D341Med (cell line): ENCODE measurements at regions not wholly inside any gene's neighbourhood (a gene's known extent, or its start where the extent isn't known, plus 50 kb on each side); places are given as distances from the start of the nearest gene placed in this dataset.
"Not testable (repeated sequence)": the region's sequence is repeated elsewhere in the genome, so short reads cannot be mapped to it uniquely, and the experiment has no call there.

Source experiments
- DNase-seq: peaks from one replicate; pipeline ENCODE4 v3.0.0; 2012; ENCODE audit warnings: low spot score

GRCh38 chr14:84085493-84085892, 1444.5 kb upstream of the FLRT2 start:
- DNase-seq: no peak

GRCh38 chr14:84086714-84087113, 1443.2 kb upstream of the FLRT2 start:
- no peak for DNase-seq

GRCh38 chr14:84087986-84088531, 1441.9 kb upstream of the FLRT2 start:
- no peak for DNase-seq

DNA sequence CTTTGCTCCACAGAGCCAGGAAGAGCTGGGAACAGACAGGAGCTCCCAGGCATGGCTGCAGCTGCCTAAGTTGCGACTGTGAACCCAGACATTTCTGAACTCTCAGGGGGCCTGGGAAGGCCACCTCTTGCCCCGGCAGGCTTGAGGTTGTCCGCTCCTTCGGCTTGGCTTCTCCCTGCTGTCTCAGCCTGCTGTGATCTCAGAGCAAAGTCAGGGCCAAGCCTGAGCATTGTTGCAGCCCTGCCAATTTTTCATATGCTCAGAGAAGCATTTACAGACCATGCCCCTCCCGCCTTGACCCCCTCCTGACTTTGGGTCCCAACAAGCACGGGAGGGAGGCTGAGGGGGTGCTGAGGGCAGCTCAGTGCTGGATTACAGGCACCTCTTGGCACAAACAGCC, 1439.1 kb upstream of the FLRT2 start:
- no peak for DNase-seq

DNA sequence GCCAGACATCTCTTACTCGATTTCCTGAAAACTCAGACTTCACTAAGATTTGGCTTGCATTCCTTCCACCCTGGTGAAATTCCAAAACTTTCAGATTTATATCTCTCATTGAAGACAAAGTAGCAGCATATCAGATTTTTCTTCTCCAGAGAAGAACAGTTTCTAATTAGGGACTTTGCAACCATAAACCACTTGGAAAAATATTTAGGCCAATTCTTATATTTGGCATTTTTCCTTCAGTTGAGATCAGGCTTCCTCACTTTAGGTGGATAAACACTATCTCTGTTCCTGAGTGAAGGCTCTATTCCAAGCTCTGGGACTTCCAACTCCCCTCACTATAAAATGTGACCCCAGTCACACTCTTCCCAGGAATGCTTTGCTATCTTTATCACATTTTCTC, 1434.3 kb upstream of the FLRT2 start:
- no peak for DNase-seq

DNA sequence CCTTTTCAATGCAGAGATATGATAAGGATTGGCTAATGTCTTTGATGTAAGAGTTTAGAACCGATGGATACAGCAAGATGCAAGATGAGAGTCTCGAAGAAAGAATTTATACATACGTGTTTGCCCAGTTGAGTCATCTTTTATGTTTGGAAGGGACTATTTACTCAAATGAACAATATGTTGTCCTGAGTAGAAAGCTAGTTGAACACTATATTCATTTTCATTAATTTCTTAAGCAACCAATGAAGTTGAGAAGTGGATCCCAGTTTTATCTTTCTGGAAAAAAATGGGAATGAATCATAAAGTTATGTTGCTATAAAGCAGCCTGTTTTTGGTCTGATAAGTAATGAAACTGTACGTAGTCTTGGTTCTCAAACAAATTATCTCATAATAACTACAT, 1431.7 kb upstream of the FLRT2 start:
- DNase-seq: no peak

DNA sequence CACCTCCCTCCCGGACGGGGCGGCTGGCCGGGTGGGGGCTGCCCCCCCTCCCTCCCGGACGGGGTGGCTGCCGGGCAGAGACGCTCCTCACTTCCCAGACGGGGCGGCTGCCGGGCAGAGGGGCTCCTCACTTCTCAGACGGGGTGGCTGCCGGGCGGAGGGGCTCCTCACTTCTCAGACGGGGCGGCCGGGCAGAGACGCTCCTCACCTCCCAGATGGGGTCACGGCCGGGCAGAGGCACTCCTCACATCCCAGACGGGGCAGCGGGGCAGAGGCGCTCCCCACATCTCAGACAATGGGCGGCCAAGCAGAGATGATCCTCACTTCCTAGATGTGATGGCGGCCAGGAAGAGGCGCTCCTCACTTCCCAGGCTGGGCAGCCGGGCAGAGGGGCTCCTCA, 1430.4 kb upstream of the FLRT2 start:
- DNase-seq: not testable (repeated sequence)

DNA sequence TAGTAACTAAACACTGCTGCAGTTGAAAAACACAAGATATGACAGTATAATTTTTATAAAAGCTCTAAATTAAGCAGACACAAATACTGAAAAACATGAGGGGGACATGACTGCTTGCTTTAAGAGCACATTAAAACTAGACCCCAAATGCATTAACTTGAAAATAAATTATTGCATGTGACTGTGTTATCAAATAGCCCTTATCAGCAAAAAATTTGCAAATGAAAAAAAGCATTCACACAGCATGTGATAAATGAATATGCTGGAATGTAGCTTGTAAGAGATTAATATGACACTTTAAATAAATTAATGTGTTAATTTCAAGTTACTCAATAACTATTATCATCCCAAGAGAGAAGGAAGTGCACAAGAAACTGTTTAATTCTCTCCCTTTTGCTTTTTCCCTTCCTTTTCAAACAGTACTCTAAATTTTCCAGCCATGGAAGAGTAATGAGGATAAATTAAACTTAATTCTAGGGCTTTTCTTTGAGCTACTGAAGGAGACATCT, 1422.1 kb upstream of the FLRT2 start:
- DNase-seq: no peak

DNA sequence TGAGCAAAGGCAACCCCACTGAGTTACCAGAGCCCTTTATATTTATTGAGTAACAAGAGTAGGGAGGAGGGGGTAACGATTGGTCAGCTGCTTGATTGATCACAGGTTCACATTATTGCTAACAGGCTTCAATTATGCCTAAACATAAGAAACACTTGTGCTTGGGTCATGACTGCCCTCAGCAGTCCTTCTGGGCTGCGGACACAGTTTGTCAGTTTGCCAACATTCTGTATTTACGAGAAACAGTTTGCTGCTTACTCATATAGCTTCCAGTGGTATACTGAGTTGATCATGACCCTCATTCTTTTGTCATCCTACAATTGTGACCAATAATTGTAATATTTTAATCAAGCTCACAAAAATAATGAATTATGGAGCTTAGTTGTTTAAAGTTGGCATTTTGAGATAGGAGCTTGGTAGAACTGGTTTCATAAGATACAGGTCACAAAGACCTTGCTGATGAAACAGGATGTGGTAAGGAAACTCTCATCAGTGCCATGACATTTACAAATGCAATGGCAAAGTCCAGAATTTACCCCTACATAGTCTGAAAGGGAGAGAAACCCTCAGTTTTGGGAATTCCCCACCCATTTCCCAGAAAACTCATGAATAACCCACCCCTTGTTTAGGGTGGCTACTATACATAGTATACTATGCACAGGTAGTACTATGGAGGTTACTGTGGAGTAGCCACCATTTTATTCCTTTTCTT, 1421.0 kb upstream of the FLRT2 start:
- DNase-seq: no peak

DNA sequence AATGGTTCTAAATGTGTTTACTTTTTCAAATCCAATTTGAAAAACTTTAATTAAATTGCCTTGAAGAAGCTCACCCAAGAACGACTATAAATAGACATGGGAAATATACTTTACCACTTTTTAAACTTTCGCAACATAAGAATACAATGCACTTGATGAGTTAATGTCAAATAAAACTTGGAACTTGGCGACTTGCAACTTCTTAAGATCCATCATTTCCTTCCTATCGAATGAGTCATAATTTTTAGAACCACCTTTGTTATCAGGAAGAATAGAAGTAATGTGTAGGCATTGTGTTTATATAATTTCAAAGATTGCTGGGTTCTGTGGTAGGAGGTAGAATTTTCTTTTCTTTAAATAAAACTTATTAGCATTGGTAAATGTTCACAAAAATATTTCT, 1417.4 kb upstream of the FLRT2 start:
- DNase-seq: no peak

DNA sequence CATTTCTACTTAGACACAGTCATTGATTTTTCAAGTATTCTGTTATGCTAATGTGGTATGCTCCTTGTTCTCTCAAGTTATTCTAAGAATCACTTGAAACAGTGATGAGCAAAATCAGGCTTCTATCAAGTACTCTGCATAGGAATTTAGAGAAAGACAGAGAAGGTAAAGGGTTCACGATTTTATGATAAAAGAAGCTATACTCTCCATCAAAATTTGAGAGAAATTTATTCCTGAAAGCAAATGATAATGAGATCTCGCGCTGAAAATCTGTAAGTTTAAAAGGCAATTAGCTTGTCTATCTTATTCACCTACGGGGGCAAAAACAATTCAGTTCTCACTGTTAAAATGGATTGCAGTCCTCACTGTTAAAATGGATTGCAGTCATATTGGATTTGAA, 1404.3 kb upstream of the FLRT2 start:
- DNase-seq: no peak

DNA sequence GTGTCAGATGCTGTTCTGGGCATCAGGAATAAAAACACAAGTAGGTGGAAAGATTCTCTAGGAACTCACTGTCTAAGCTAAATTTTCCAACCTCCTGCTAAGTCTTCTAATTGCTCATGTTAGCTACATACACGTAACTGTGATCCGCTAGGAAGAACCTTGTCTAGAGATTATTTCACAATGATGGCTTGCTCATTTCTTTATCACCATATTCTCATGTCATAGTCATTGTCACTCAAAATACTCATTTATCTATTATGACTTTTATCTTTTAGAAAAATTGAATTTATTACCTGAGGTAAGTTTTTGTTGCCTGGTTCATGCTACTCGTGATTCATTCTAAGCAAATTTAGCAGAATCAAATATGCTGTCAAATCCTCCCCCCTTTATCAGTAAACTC, 1402.4 kb upstream of the FLRT2 start:
- DNase-seq: no peak

DNA sequence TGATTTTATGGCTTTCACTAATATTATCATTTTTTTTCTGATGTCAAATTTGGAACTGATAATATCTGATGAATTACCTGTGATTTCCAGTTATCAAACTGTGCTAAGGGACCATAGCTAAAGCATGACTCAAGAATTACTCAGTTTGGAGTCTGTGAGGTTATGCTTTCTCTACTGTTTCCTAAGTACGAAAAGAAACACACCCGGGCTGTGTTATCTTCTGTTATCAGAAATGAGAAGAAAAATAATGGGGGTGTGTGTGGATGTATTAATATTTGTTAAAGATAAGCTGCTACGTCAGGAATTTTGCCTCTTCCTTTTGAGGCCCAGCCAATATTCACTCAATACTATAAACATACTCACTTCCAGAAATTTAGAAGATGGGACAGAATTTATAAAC, 1401.9 kb upstream of the FLRT2 start:
- DNase-seq: no peak

DNA sequence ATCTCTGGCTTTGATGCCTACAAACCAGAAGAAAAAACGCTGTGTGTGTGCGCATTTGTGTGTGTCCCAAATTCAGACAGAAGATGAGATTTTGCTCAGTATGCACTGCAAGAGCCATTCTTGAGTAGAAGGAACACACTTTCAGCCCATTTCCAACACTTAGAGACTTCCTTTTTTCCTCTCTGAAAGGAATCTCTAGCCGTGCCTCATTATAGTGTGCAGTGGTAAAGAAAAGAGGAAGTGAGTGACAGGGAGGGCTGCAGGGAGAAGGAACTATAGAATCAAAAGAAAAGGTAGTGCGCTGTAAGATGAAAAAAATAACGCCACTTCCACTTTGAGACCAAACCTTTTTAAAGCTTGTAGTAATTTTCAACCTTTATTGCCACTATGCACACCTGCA, 1400.9 kb upstream of the FLRT2 start:
- DNase-seq: no peak

DNA sequence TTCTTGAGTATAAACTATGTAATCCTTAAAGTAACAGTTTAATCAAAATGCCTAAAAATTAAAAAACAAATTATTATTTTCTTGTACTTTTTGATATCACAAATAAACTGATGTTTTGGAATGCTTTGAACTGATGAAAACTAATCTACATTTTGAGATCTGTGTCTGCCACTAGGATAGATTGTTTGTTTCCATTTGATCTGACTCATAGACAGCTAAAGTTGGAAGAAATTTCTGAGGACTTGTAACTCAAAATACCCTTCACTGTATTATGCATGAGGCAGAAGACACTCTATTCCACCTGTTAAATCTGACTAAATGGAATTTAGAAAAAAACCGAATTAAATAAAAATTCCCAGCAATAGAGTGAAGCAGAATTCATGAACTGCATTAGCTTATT, 1400.0 kb upstream of the FLRT2 start:
- DNase-seq: no peak

DNA sequence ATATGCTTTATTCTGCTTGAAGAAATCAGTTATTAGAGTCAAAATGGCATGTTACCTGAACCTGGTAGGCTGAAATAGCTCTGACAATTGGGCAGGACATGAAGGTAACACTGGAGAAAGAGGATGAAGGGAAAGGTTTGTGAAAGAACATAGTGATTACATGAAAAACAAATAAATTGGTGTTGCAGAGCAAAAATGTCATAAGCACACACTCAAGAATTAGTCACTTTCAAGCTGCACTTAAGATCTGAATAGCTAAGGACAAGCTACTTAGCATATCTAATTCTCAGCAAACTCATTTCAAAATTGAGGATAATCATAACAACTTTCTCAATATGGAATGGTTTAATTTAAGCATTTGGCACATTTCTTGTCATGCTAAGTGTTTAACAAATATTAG, 1398.0 kb upstream of the FLRT2 start:
- DNase-seq: no peak

GRCh38 chr14:84144166-84144565, 1385.8 kb upstream of the FLRT2 start:
- no peak for DNase-seq

GRCh38 chr14:84152452-84152851, 1377.5 kb upstream of the FLRT2 start:
- no peak for DNase-seq

- peak; percentile 52 for DNase-seq
Observed at GRCh38 chr14:84162633-84163032, 1367.3 kb upstream of the FLRT2 start.

GRCh38 chr14:84167026-84167425, 1362.9 kb upstream of the FLRT2 start:
- DNase-seq: no peak

GRCh38 chr14:84180336-84180735, 1349.6 kb upstream of the FLRT2 start:
- DNase-seq: no peak

DNA sequence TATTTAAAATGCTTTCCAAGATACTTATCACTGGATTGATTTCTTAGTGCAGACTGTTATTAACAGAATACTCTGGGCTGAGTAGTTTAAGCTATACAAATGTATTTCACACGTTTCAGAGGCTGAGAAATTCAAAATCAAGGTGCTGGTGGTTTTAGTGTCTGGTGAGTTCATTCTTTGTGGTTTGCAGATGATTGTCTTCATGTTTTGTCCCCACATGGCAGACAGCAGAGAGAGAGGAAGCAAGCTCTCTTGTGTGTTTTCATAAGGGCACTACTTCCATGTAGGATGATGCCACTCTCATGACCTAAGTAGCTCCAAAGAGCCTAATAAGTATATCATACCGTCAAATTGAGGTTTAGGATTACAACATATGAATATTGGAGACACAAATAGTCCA, 1348.9 kb upstream of the FLRT2 start:
- no peak for DNase-seq

GRCh38 chr14:84195514-84195913, 1334.4 kb upstream of the FLRT2 start:
- no peak for DNase-seq

DNA sequence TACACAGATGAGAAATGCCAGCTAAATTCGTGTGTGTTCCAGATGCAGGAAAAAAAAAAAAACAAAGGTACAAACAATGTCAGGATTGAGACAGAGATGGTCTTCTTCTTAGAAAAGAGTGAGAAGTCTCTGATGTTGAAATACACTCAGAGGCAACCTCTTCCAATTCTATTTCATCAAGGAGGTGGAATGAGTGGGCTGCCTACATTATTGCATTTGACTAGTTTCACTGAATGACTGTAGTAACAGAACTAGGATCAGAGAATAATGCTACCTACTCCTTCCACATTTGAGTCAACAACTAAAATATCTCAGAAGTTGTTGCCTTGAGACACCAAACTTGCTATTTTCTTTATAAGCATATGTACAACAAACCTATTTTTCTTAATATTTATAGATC, 1332.2 kb upstream of the FLRT2 start:
- DNase-seq: no peak
